HUDEP-2 (cell line): ENCODE measurements at regions not wholly inside any gene's neighbourhood (a gene's known extent, or its start where the extent isn't known, plus 50 kb on each side); places are given as distances from the start of the nearest gene placed in this dataset.
A peak's percentile ranks its signal among the peaks of the same experiment; 100 is the strongest.

Experiments
- DNase-seq, 76 experiments: peaks; one replicate each; lab custom pipeline; 2025; ENCODE audit not compliant: unreplicated experiment in 76 of 76; lab: John Stamatoyannopoulos, UW

GRCh38 chr20:37598575-37599342, 71.1 kb upstream of the BLCAP start:
- DNase-seq: no peak

- no peak for DNase-seq
These were observed 70.4 kb upstream of the BLCAP start for GRCh38 chr20:37598100-37598543.

GRCh38 chr20:37596890-37597536, 69.3 kb upstream of the BLCAP start:
- no peak for DNase-seq

GRCh38 chr20:37596168-37596567, 68.5 kb upstream of the BLCAP start:
- DNase-seq: no peak

- DNase-seq: no peak
These were observed 66.0 kb upstream of the BLCAP start for GRCh38 chr20:37593710-37594109.

GRCh38 chr20:37590938-37591490, 63.3 kb upstream of the BLCAP start:
- no peak for DNase-seq

GRCh38 chr20:37586078-37586477, 58.4 kb upstream of the BLCAP start:
- DNase-seq: no peak

- DNase-seq: peak in 1 of 76 experiments; percentile 9
These were observed 56.6 kb upstream of the BLCAP start for GRCh38 chr20:37584238-37584807.

- DNase-seq: no peak
These were observed 53.6 kb upstream of the BLCAP start for GRCh38 chr20:37581246-37581645.

GRCh38 chr20:37580069-37580468, 52.4 kb upstream of the BLCAP start:
- DNase-seq: no peak

GRCh38 chr20:37579106-37579505, 51.4 kb upstream of the BLCAP start:
- no peak for DNase-seq

- no peak for DNase-seq
These were observed 50.3 kb upstream of the BLCAP start for GRCh38 chr20:37577981-37578380.
